ENCODE measurements at regions not wholly inside any gene's neighbourhood (a gene's known extent, or its start where the extent isn't known, plus 50 kb on each side); places are given as distances from the start of the nearest gene placed in this dataset.

- no peak overlapping the region for H3K4me3 ChIP-seq (ENCODE audit: low read depth, low read length)
- TF ChIP-seq CTCF (IDR thresholded peaks at IDR 0.05; ENCODE audit: low read depth, low read length), result no peak
Observed at GRCh38 chr18:34550156-34550555, 159.9 kb upstream of the DTNA start.

- no peak for TF ChIP-seq CTCF (IDR thresholded peaks at IDR 0.05; ENCODE audit: low read depth, low read length)
- H3K4me3 ChIP-seq (ENCODE audit: low read depth, low read length), result no peak overlapping the region
Observed at GRCh38 chr18:34550902-34551301, 159.2 kb upstream of the DTNA start.

GRCh38 chr18:34551824-34552223 lies 158.3 kb upstream of the DTNA start:
- no peak overlapping the region for H3K4me3 ChIP-seq (ENCODE audit: low read depth, low read length)
- no peak for TF ChIP-seq CTCF (IDR thresholded peaks at IDR 0.05; ENCODE audit: low read depth, low read length)

GRCh38 chr18:34562252-34562870 lies 147.7 kb upstream of the DTNA start:
- H3K4me3 ChIP-seq (ENCODE audit: low read depth, low read length), result no peak overlapping the region
- TF ChIP-seq CTCF (IDR thresholded peaks at IDR 0.05; ENCODE audit: low read depth, low read length), result no peak

GRCh38 chr18:34567857-34568256 lies 142.2 kb upstream of the DTNA start:
- no peak overlapping the region for H3K4me3 ChIP-seq (ENCODE audit: low read depth, low read length)
- no peak for TF ChIP-seq CTCF (IDR thresholded peaks at IDR 0.05; ENCODE audit: low read depth, low read length)

- no peak overlapping the region for H3K4me3 ChIP-seq (ENCODE audit: low read depth, low read length)
- no peak for TF ChIP-seq CTCF (IDR thresholded peaks at IDR 0.05; ENCODE audit: low read depth, low read length)
Observed at GRCh38 chr18:34576622-34577021, 133.5 kb upstream of the DTNA start.

GRCh38 chr18:34583895-34584294 lies 126.2 kb upstream of the DTNA start:
- no peak for TF ChIP-seq CTCF (IDR thresholded peaks at IDR 0.05; ENCODE audit: low read depth, low read length)
- no peak overlapping the region for H3K4me3 ChIP-seq (ENCODE audit: low read depth, low read length)
